ENCODE measurements at regions not wholly inside any gene's neighbourhood (a gene's known extent, or its start where the extent isn't known, plus 50 kb on each side); places are given as distances from the start of the nearest gene placed in this dataset.

DNA sequence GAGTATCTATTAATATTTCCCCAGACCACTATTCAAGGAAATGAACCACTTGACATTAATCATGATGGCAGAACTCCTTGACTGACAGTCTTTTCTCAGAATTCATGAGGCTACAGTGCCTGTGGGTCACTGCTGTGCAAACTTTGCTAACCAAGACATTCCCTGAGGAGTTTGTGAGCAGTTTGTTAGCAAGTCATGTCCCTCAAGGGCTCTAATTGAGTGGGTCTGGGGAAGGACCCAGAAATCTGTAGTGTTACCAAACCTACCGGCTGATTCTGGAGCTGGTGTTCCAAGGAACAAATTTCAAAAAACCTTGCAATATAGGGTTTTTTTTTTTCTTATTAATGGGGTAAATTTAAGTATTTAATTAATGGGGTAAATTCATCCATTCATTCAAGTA is 103.2 kb upstream of the VANGL1 start (continued):
- no peak for TF ChIP-seq NR2F2 (IDR thresholded peaks at IDR 0.05)
- no peak for TF ChIP-seq EGR1 (IDR thresholded peaks at IDR 0.05; ENCODE audit: low read depth in 2 of 2)
- TF ChIP-seq JUND (IDR thresholded peaks at IDR 0.05) = no peak
- TF ChIP-seq FOXA2 (IDR thresholded peaks at IDR 0.05) = no peak
- TF ChIP-seq FOXA1 (IDR thresholded peaks at IDR 0.05) = no peak

- Histone ChIP-seq H3K4me1 (ENCODE audit: control insufficient read depth in 4 of 4, insufficient read depth in 4 of 4, low read length in 3 of 4) (no peaks in the 10 kb centered on the region), H3K27me3 (ENCODE audit: control insufficient read depth in 4 of 4, insufficient read depth in 4 of 4, low read length in 3 of 4) (peaks cover 0 to 3% (median 2%) of the 10 kb centered on the region in 4 donors), H3K27ac (ENCODE audit: low read depth in 1 of 2, low read length in 2 of 2) (no peak overlapping the region), H3K4me3 (ENCODE audit: low read depth in 1 of 3, low read length in 3 of 3) (no peak overlapping the region), H3K9me3 (ENCODE audit: control insufficient read depth in 4 of 4, low read length in 3 of 4) (no peaks in the 10 kb centered on the region), H3K36me3 (ENCODE audit: control insufficient read depth in 4 of 4, insufficient read depth in 3 of 4, low read depth in 1 of 4, low read length in 3 of 4) (no peaks in the 10 kb centered on the region), H3K9ac (ENCODE audit: low read depth in 1 of 2, low read length in 2 of 2) (no peak overlapping the region)
- TF ChIP-seq, protein P1, sequence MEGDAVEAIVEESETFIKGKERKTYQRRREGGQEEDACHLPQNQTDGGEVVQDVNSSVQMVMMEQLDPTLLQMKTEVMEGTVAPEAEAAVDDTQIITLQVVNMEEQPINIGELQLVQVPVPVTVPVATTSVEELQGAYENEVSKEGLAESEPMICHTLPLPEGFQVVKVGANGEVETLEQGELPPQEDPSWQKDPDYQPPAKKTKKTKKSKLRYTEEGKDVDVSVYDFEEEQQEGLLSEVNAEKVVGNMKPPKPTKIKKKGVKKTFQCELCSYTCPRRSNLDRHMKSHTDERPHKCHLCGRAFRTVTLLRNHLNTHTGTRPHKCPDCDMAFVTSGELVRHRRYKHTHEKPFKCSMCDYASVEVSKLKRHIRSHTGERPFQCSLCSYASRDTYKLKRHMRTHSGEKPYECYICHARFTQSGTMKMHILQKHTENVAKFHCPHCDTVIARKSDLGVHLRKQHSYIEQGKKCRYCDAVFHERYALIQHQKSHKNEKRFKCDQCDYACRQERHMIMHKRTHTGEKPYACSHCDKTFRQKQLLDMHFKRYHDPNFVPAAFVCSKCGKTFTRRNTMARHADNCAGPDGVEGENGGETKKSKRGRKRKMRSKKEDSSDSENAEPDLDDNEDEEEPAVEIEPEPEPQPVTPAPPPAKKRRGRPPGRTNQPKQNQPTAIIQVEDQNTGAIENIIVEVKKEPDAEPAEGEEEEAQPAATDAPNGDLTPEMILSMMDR (IDR thresholded peaks at IDR 0.05; ENCODE audit: low read depth, low read length, missing input control) = no peak
- no peak for TF ChIP-seq NR2F2 (IDR thresholded peaks at IDR 0.05)
- TF ChIP-seq HNF4A (conservative IDR thresholded peaks at IDR 0.05) = no peak
- TF ChIP-seq RXRA (IDR thresholded peaks at IDR 0.05) = no peak
- TF ChIP-seq MAX (IDR thresholded peaks at IDR 0.05) = no peak
- no peak for TF ChIP-seq YY1 (IDR thresholded peaks at IDR 0.05)
- no peak for DNase-seq (ENCODE audit: low spot score)
Measured at GRCh38 chr1:115537415-115537814, 104.4 kb upstream of the VANGL1 start.

GRCh38 chr1:115536279-115536816 is 105.4 kb upstream of the VANGL1 start:
- no peak overlapping the region for H3K9ac ChIP-seq (ENCODE audit: low read depth in 1 of 2, low read length in 2 of 2)
- no peak for DNase-seq (ENCODE audit: low spot score)
- H3K4me3 ChIP-seq (ENCODE audit: low read depth in 1 of 3, low read length in 3 of 3) = no peak overlapping the region
- H3K27ac ChIP-seq (ENCODE audit: low read depth in 1 of 2, low read length in 2 of 2) = no peak overlapping the region
- H3K4me1 ChIP-seq (ENCODE audit: control insufficient read depth in 4 of 4, insufficient read depth in 4 of 4, low read length in 3 of 4) = no peaks in the 10 kb centered on the region
- peaks cover 0 to 3% (median 2%) of the 10 kb centered on the region in 4 donors for H3K27me3 ChIP-seq (ENCODE audit: control insufficient read depth in 4 of 4, insufficient read depth in 4 of 4, low read length in 3 of 4)
- no peaks in the 10 kb centered on the region for H3K9me3 ChIP-seq (ENCODE audit: control insufficient read depth in 4 of 4, low read length in 3 of 4)
- 78% methylated on average over 4 of the region's 4 CpGs for WGBS
- TF ChIP-seq, protein P2, sequence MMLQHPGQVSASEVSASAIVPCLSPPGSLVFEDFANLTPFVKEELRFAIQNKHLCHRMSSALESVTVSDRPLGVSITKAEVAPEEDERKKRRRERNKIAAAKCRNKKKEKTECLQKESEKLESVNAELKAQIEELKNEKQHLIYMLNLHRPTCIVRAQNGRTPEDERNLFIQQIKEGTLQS (IDR thresholded peaks at IDR 0.05) = no peak
- TF ChIP-seq HNF4G (IDR thresholded peaks at IDR 0.05) (no peak), SP1 (IDR thresholded peaks at IDR 0.05) (no peak)
- no peaks in the 10 kb centered on the region for H3K36me3 ChIP-seq (ENCODE audit: control insufficient read depth in 4 of 4, insufficient read depth in 3 of 4, low read depth in 1 of 4, low read length in 3 of 4)

GRCh38 chr1:115534106-115534505 is 107.7 kb upstream of the VANGL1 start:
- WGBS = 95% methylated on average over 1 of the region's 1 CpG
- Histone ChIP-seq H3K9me3 (ENCODE audit: control insufficient read depth in 4 of 4, low read length in 3 of 4) (no peaks in the 10 kb centered on the region), H3K4me3 (ENCODE audit: low read depth in 1 of 3, low read length in 3 of 3) (no peak overlapping the region), H3K27me3 (ENCODE audit: control insufficient read depth in 4 of 4, insufficient read depth in 4 of 4, low read length in 3 of 4) (peaks cover 0 to 3% (median 2%) of the 10 kb centered on the region in 4 donors), H3K4me1 (ENCODE audit: control insufficient read depth in 4 of 4, insufficient read depth in 4 of 4, low read length in 3 of 4) (no peaks in the 10 kb centered on the region), H3K36me3 (ENCODE audit: control insufficient read depth in 4 of 4, insufficient read depth in 3 of 4, low read depth in 1 of 4, low read length in 3 of 4) (no peaks in the 10 kb centered on the region), H3K9ac (ENCODE audit: low read depth in 1 of 2, low read length in 2 of 2) (no peak overlapping the region), H3K27ac (ENCODE audit: low read depth in 1 of 2, low read length in 2 of 2) (no peak overlapping the region)
- DNase-seq (ENCODE audit: low spot score) = no peak
- no peak for TF ChIP-seq GABPA (IDR thresholded peaks at IDR 0.05 in 1 of 2, conservative IDR thresholded peaks at IDR 0.05 in 1 of 2)

Data from liver (tissue), 8 donors.